GM21576 (cell line): ENCODE measurements at regions not wholly inside any gene's neighbourhood (a gene's known extent, or its start where the extent isn't known, plus 50 kb on each side); places are given as distances from the start of the nearest gene placed in this dataset.
"Not testable (repeated sequence)": the region's sequence is repeated elsewhere in the genome, so short reads cannot be mapped to it uniquely, and the experiment has no call there.

Experiments used
- ATAC-seq: cut with Tn5 transposase; IDR thresholded peaks from one replicate; pipeline ENCODE4 v1.9.1; 2021; ENCODE audit warnings: mild to moderate bottlenecking, moderate library complexity; ENCODE audit not compliant: unreplicated experiment

- ATAC-seq = no peak
Measured at GRCh38 chr15:100720406-100720967, 118.1 kb downstream of the ASB7 start.

- no peak for ATAC-seq
Measured at GRCh38 chr15:100721758-100722550, 119.6 kb downstream of the ASB7 start.

- no peak for ATAC-seq
Measured at GRCh38 chr15:100722551-100723314, 120.3 kb downstream of the ASB7 start.

- no peak for ATAC-seq
Measured at GRCh38 chr15:100723315-100723801, 121.0 kb downstream of the ASB7 start.

GRCh38 chr15:100725121-100726069 lies 123.0 kb downstream of the ASB7 start:
- ATAC-seq = no peak

- ATAC-seq = no peak
Measured at GRCh38 chr15:100726070-100726420, 123.7 kb downstream of the ASB7 start.

GRCh38 chr15:100726421-100727190 lies 124.2 kb downstream of the ASB7 start:
- no peak for ATAC-seq

- ATAC-seq = no peak
Measured at GRCh38 chr15:100727291-100727851, 125.0 kb downstream of the ASB7 start.

- no peak for ATAC-seq
Measured at GRCh38 chr15:100728371-100729201, 126.2 kb downstream of the ASB7 start.

GRCh38 chr15:100729461-100729860 lies 127.1 kb downstream of the ASB7 start:
- no peak for ATAC-seq

GRCh38 chr15:100730129-100730528 lies 127.7 kb downstream of the ASB7 start:
- ATAC-seq = no peak

GRCh38 chr15:100730655-100731266 lies 128.4 kb downstream of the ASB7 start:
- no peak for ATAC-seq

- no peak for ATAC-seq
Measured at GRCh38 chr15:100731267-100732152, 129.1 kb downstream of the ASB7 start.

- ATAC-seq = no peak
Measured at GRCh38 chr15:100732211-100733055, 130.0 kb downstream of the ASB7 start.

GRCh38 chr15:100733101-100733842 lies 130.9 kb downstream of the ASB7 start:
- ATAC-seq = no peak

- ATAC-seq = not testable (repeated sequence)
Measured at GRCh38 chr15:100733843-100734185, 131.4 kb downstream of the ASB7 start.
